CD4-positive, CD25-positive, alpha-beta regulatory T cell (primary cell): ENCODE measurements at regions not wholly inside any gene's neighbourhood (a gene's known extent, or its start where the extent isn't known, plus 50 kb on each side); places are given as distances from the start of the nearest gene placed in this dataset.

Experiments
- ATAC-seq, 2 donors: fragments of 150-1000 bp; cut with Tn5 transposase; one replicate each; pipeline ENCODE4 v1.10.0; 2021; ENCODE audit warnings: low read depth in 2 of 2, moderate number of reproducible peaks in 2 of 2, moderate library complexity in 1 of 2
- DNase-seq, 3 donors: peaks; one replicate each; pipeline versions ENCODE4 v3.0.0 to v3.0.0-alpha.2; 2012 to 2022; ENCODE audit warnings: mixed read lengths in 1 of 3
- H3K27ac ChIP-seq: one replicate; pipeline ENCODE4 v1.7.0; 2013; ENCODE audit warnings: mild to moderate bottlenecking, low read length; ENCODE audit not compliant: insufficient read depth, poor library complexity, severe bottlenecking
- H3K27me3 ChIP-seq: one replicate; pipeline ENCODE4 v1.7.0; 2013; ENCODE audit warnings: low read length; ENCODE audit not compliant: control insufficient read depth, insufficient read depth
- H3K36me3 ChIP-seq: one replicate; pipeline ENCODE4 v1.7.0; 2013; ENCODE audit warnings: mild to moderate bottlenecking, low read length, moderate library complexity; ENCODE audit not compliant: control insufficient read depth, insufficient read depth
- H3K4me1 ChIP-seq: 2 replicates; pipeline ENCODE4 v1.7.0; 2013; ENCODE audit warnings: mild to moderate bottlenecking, low read length; ENCODE audit not compliant: insufficient read depth, control insufficient read depth, poor library complexity, severe bottlenecking
- H3K4me3 ChIP-seq: one replicate; pipeline ENCODE4 v1.7.0; 2013; ENCODE audit warnings: low read depth, mild to moderate bottlenecking, low read length, moderate library complexity
- H3K9me3 ChIP-seq, 2 experiments: 1 replicate in 1 of 2; 2 replicates in 1 of 2; pipeline ENCODE4 v1.7.0; 2013; ENCODE audit warnings: low read length in 2 of 2, mild to moderate bottlenecking in 1 of 2, moderate library complexity in 1 of 2; ENCODE audit not compliant: control insufficient read depth in 2 of 2
- H3K27ac Mint-ChIP-seq, 3 donors: one replicate each; pipeline ENCODE4 v1.8.0; 2020 to 2022; ENCODE audit warnings: mild to moderate bottlenecking in 3 of 3, mixed read lengths in 3 of 3, moderate library complexity in 2 of 3
- H3K27me3 Mint-ChIP-seq: one replicate; pipeline ENCODE4 v1.8.0; 2022; ENCODE audit warnings: mild to moderate bottlenecking, mixed read lengths
- H3K36me3 Mint-ChIP-seq: one replicate; pipeline ENCODE4 v1.8.0; 2020; ENCODE audit warnings: mixed read lengths
- H3K4me1 Mint-ChIP-seq, 4 donors: one replicate each; pipeline ENCODE4 v1.8.0; 2020 to 2022; ENCODE audit warnings: mixed read lengths in 4 of 4, mild to moderate bottlenecking in 1 of 4
- H3K4me3 Mint-ChIP-seq, 4 donors: one replicate each; pipeline ENCODE4 v1.8.0; 2020 to 2022; ENCODE audit warnings: mild to moderate bottlenecking in 4 of 4, mixed read lengths in 4 of 4, moderate library complexity in 3 of 4
- H3K9me3 Mint-ChIP-seq, 7 donors: one replicate each; pipeline ENCODE4 v1.8.0; 2020 to 2022; ENCODE audit warnings: mixed read lengths in 7 of 7, mild to moderate bottlenecking in 3 of 7, moderate library complexity in 2 of 7

GRCh38 chr2:150963336-150963735 lies 298.3 kb downstream of the RBM43 start:
- H3K4me3 ChIP-seq = no peak overlapping the region
- H3K4me3 Mint-ChIP-seq = no peak overlapping the region
- H3K36me3 Mint-ChIP-seq = no peaks in the 10 kb centered on the region

GRCh38 chr2:150955231-150955630 lies 306.4 kb downstream of the RBM43 start:
- Histone ChIP-seq H3K4me1 (no peaks in the 10 kb centered on the region), H3K27ac (no peak overlapping the region), H3K4me3 (no peak overlapping the region), H3K27me3 (no peaks in the 10 kb centered on the region), H3K9me3 (no peaks in the 10 kb centered on the region), H3K36me3 (no peaks in the 10 kb centered on the region)
- Mint-ChIP-seq H3K9me3 (peaks cover 0 to 5% (median 0%) of the 10 kb centered on the region in 7 donors), H3K36me3 (no peaks in the 10 kb centered on the region), H3K4me1 (no peaks in the 10 kb centered on the region), H3K4me3 (no peak overlapping the region), H3K27ac (no peak overlapping the region), H3K27me3 (no peaks in the 10 kb centered on the region)
- ATAC-seq (no peak), DNase-seq (no peak)

More at GRCh38 chr2:150963336-150963735, 298.3 kb downstream of the RBM43 start:
- Mint-ChIP-seq H3K27ac (no peak overlapping the region), H3K27me3 (no peaks in the 10 kb centered on the region), H3K9me3 (peaks cover 0 to 2% (median 0%) of the 10 kb centered on the region in 7 donors), H3K4me1 (no peaks in the 10 kb centered on the region)
- ATAC-seq = no peak
- DNase-seq = no peak
- no peaks in the 10 kb centered on the region for H3K9me3 ChIP-seq
- H3K36me3 ChIP-seq = no peaks in the 10 kb centered on the region
- H3K27ac ChIP-seq = no peak overlapping the region
- no peaks in the 10 kb centered on the region for H3K27me3 ChIP-seq
- no peaks in the 10 kb centered on the region for H3K4me1 ChIP-seq

- DNase-seq (no peak), ATAC-seq (no peak)
- Histone ChIP-seq H3K36me3 (no peaks in the 10 kb centered on the region), H3K27me3 (no peaks in the 10 kb centered on the region), H3K9me3 (no peaks in the 10 kb centered on the region), H3K4me1 (no peaks in the 10 kb centered on the region), H3K4me3 (no peak overlapping the region), H3K27ac (no peak overlapping the region)
- H3K27me3 Mint-ChIP-seq = no peaks in the 10 kb centered on the region
- no peak overlapping the region for H3K27ac Mint-ChIP-seq
- H3K9me3 Mint-ChIP-seq = peaks cover 0 to 6% (median 2%) of the 10 kb centered on the region in 7 donors
- H3K4me3 Mint-ChIP-seq = no peak overlapping the region
- no peaks in the 10 kb centered on the region for H3K4me1 Mint-ChIP-seq
- H3K36me3 Mint-ChIP-seq = no peaks in the 10 kb centered on the region
These were observed 314.8 kb downstream of the RBM43 start for GRCh38 chr2:150946831-150947230.

- H3K4me1 ChIP-seq = no peaks in the 10 kb centered on the region
These were observed 317.3 kb downstream of the RBM43 start for GRCh38 chr2:150944315-150944714.

GRCh38 chr2:150939087-150939486 lies 322.6 kb downstream of the RBM43 start:
- ATAC-seq (no peak), DNase-seq (no peak)
- Mint-ChIP-seq H3K27me3 (no peaks in the 10 kb centered on the region), H3K4me1 (no peaks in the 10 kb centered on the region), H3K36me3 (no peaks in the 10 kb centered on the region), H3K9me3 (peaks cover 0 to 5% (median 2%) of the 10 kb centered on the region in 7 donors), H3K4me3 (no peak overlapping the region), H3K27ac (no peak overlapping the region)
- Histone ChIP-seq H3K4me1 (no peaks in the 10 kb centered on the region), H3K36me3 (no peaks in the 10 kb centered on the region), H3K27me3 (no peaks in the 10 kb centered on the region), H3K27ac (no peak overlapping the region), H3K4me3 (no peak overlapping the region), H3K9me3 (no peaks in the 10 kb centered on the region)

More at GRCh38 chr2:150944315-150944714, 317.3 kb downstream of the RBM43 start:
- peaks cover 0 to 5% (median 2%) of the 10 kb centered on the region in 7 donors for H3K9me3 Mint-ChIP-seq
- Histone ChIP-seq H3K36me3 (no peaks in the 10 kb centered on the region), H3K9me3 (no peaks in the 10 kb centered on the region), H3K27me3 (no peaks in the 10 kb centered on the region), H3K27ac (no peak overlapping the region), H3K4me3 (no peak overlapping the region)
- no peaks in the 10 kb centered on the region for H3K4me1 Mint-ChIP-seq
- no peak overlapping the region for H3K4me3 Mint-ChIP-seq
- DNase-seq = no peak
- H3K27me3 Mint-ChIP-seq = no peaks in the 10 kb centered on the region
- H3K36me3 Mint-ChIP-seq = no peaks in the 10 kb centered on the region
- no peak overlapping the region for H3K27ac Mint-ChIP-seq
- ATAC-seq = no peak

GRCh38 chr2:150938527-150938926 lies 323.1 kb downstream of the RBM43 start:
- H3K27me3 Mint-ChIP-seq = no peaks in the 10 kb centered on the region
- H3K4me1 Mint-ChIP-seq = no peaks in the 10 kb centered on the region

GRCh38 chr2:150937030-150937429 lies 324.6 kb downstream of the RBM43 start:
- H3K27ac ChIP-seq = no peak overlapping the region
- H3K4me3 Mint-ChIP-seq = no peak overlapping the region
- H3K27me3 ChIP-seq = no peaks in the 10 kb centered on the region
- H3K4me1 ChIP-seq = no peaks in the 10 kb centered on the region
- no peaks in the 10 kb centered on the region for H3K27me3 Mint-ChIP-seq
- H3K9me3 Mint-ChIP-seq = peaks cover 0 to 5% (median 2%) of the 10 kb centered on the region in 7 donors
- ATAC-seq = no peak
- H3K4me1 Mint-ChIP-seq = no peaks in the 10 kb centered on the region
- no peaks in the 10 kb centered on the region for H3K36me3 ChIP-seq
- H3K4me3 ChIP-seq = no peak overlapping the region
- no peaks in the 10 kb centered on the region for H3K9me3 ChIP-seq
- DNase-seq = no peak
- no peaks in the 10 kb centered on the region for H3K36me3 Mint-ChIP-seq
- no peak overlapping the region for H3K27ac Mint-ChIP-seq

More at GRCh38 chr2:150938527-150938926, 323.1 kb downstream of the RBM43 start:
- Mint-ChIP-seq H3K36me3 (no peaks in the 10 kb centered on the region), H3K4me3 (no peak overlapping the region), H3K27ac (no peak overlapping the region), H3K9me3 (peaks cover 0 to 5% (median 2%) of the 10 kb centered on the region in 7 donors)
- no peaks in the 10 kb centered on the region for H3K9me3 ChIP-seq
- ATAC-seq (no peak), DNase-seq (no peak)
- no peak overlapping the region for H3K27ac ChIP-seq
- no peaks in the 10 kb centered on the region for H3K36me3 ChIP-seq
- no peaks in the 10 kb centered on the region for H3K27me3 ChIP-seq
- no peaks in the 10 kb centered on the region for H3K4me1 ChIP-seq
- H3K4me3 ChIP-seq = no peak overlapping the region

- Histone ChIP-seq H3K4me1 (no peaks in the 10 kb centered on the region), H3K27me3 (no peaks in the 10 kb centered on the region), H3K27ac (no peak overlapping the region), H3K4me3 (no peak overlapping the region), H3K36me3 (no peaks in the 10 kb centered on the region), H3K9me3 (no peaks in the 10 kb centered on the region)
- Mint-ChIP-seq H3K4me3 (no peak overlapping the region), H3K27ac (no peak overlapping the region), H3K27me3 (no peaks in the 10 kb centered on the region), H3K4me1 (no peaks in the 10 kb centered on the region), H3K36me3 (no peaks in the 10 kb centered on the region), H3K9me3 (peaks cover 0 to 2% (median 0%) of the 10 kb centered on the region in 7 donors)
- DNase-seq = no peak
- ATAC-seq = no peak
These were observed 330.2 kb downstream of the RBM43 start for GRCh38 chr2:150931451-150931850.
